CD4-positive, alpha-beta T cell treated with Interleukin-17A for 4 hours (primary cell): ENCODE measurements at regions not wholly inside any gene's neighbourhood (a gene's known extent, or its start where the extent isn't known, plus 50 kb on each side); places are given as distances from the start of the nearest gene placed in this dataset.

ENCODE experiments used
- DNase-seq: peaks from one replicate; pipeline ENCODE4 v3.0.0-alpha.2; 2020; ENCODE audit warnings: mixed read lengths

- DNase-seq = no peak
Measured at GRCh38 chr16:50991436-50991835, 159.6 kb downstream of the SALL1 start.

GRCh38 chr16:50991006-50991405 is 160.1 kb downstream of the SALL1 start:
- no peak for DNase-seq

- no peak for DNase-seq
Measured at GRCh38 chr16:50989047-50989446, 162.0 kb downstream of the SALL1 start.

- DNase-seq = no peak
Measured at GRCh38 chr16:50988441-50988840, 162.6 kb downstream of the SALL1 start.

GRCh38 chr16:50986453-50986852 is 164.6 kb downstream of the SALL1 start:
- DNase-seq = no peak

- DNase-seq = no peak
Measured at GRCh38 chr16:50985733-50986132, 165.3 kb downstream of the SALL1 start.

- DNase-seq = no peak
Measured at GRCh38 chr16:50984688-50985087, 166.4 kb downstream of the SALL1 start.

GRCh38 chr16:50982808-50983207 is 168.3 kb downstream of the SALL1 start:
- DNase-seq = no peak

- no peak for DNase-seq
Measured at GRCh38 chr16:50981951-50982350, 169.1 kb downstream of the SALL1 start.

GRCh38 chr16:50980666-50981065 is 170.4 kb downstream of the SALL1 start:
- DNase-seq = no peak

- DNase-seq = no peak
Measured at GRCh38 chr16:50979806-50980620, 171.1 kb downstream of the SALL1 start.

- DNase-seq = no peak
Measured at GRCh38 chr16:50977138-50977537, 173.9 kb downstream of the SALL1 start.

GRCh38 chr16:50974438-50975036 is 176.5 kb downstream of the SALL1 start:
- no peak for DNase-seq

- DNase-seq = no peak
Measured at GRCh38 chr16:50972876-50973275, 178.2 kb downstream of the SALL1 start.

- no peak for DNase-seq
Measured at GRCh38 chr16:50970281-50970680, 180.8 kb downstream of the SALL1 start.

GRCh38 chr16:50967827-50968612 is 183.1 kb downstream of the SALL1 start:
- DNase-seq = no peak

- DNase-seq = no peak
Measured at GRCh38 chr16:50964491-50964890, 186.6 kb downstream of the SALL1 start.

GRCh38 chr16:50961952-50962351 is 189.1 kb downstream of the SALL1 start:
- DNase-seq = no peak

- no peak for DNase-seq
Measured at GRCh38 chr16:50960517-50961202, 190.4 kb downstream of the SALL1 start.

GRCh38 chr16:50957056-50957455 is 194.0 kb downstream of the SALL1 start:
- no peak for DNase-seq

GRCh38 chr16:50956637-50957036 is 194.4 kb downstream of the SALL1 start:
- no peak for DNase-seq

- no peak for DNase-seq
Measured at GRCh38 chr16:50955311-50955710, 195.8 kb downstream of the SALL1 start.

- no peak for DNase-seq
Measured at GRCh38 chr16:50954469-50954868, 196.6 kb downstream of the SALL1 start.
